ENCODE measurements at regions not wholly inside any gene's neighbourhood (a gene's known extent, or its start where the extent isn't known, plus 50 kb on each side); places are given as distances from the start of the nearest gene placed in this dataset.

DNA sequence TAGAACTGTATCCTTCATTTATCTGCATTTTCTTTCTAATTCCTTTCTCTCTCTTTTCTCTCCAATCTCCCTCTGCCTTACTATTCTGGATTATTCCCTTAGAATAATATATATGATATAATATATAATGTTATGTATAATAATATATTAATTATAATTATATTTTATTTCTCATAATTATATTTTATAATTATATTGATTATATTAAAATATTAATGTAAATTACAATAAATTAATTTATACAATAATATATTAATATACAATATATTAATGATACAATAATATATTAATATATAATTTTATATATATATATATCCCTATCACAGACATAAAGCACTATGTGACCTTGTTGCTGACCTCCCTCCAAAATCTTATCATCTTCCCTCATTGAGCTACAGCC, 661.3 kb upstream of the CHORDC1 start:
- CTCF ChIA-PET, result no interaction called here
- BruUV-seq (replicated peaks), result no TSS peak
- no peak for FAIRE-seq

More for the DNA sequence above, 661.3 kb upstream of the CHORDC1 start:
- Histone ChIP-seq H3K9me3 (replicated peaks; ENCODE audit: control insufficient read depth, insufficient read depth, low read length) (no peaks in the 10 kb centered on the region), H3K4me3 (replicated peaks in 1 of 3; ENCODE audit: insufficient read depth in 1 of 3, low read depth in 1 of 3, low read length in 3 of 3) (no peak overlapping the region), H3K4me1 (ENCODE audit: control insufficient read depth, extremely low read depth, insufficient read depth, low read length) (no peaks in the 10 kb centered on the region), H3K27me3 (ENCODE audit: control insufficient read depth in 2 of 2, insufficient read depth in 2 of 2, low read length in 2 of 2) (no peaks in the 10 kb centered on the region), H3K36me3 (ENCODE audit: control insufficient read depth in 2 of 2, extremely low read depth in 1 of 2, insufficient read depth in 2 of 2, low read length in 2 of 2) (no peaks in the 10 kb centered on the region), H3K4me2 (ENCODE audit: insufficient read depth, low read length) (no peak overlapping the region), H4K20me1 (replicated peaks; ENCODE audit: control insufficient read depth, extremely low read depth, insufficient read depth, low read length) (no peaks in the 10 kb centered on the region), H3K79me2 (ENCODE audit: control insufficient read depth, insufficient read depth, low read length) (no peaks in the 10 kb centered on the region), H3K9me1 (replicated peaks; ENCODE audit: control insufficient read depth, extremely low read depth, insufficient read depth, low read length) (no peaks in the 10 kb centered on the region), H3K27ac (ENCODE audit: insufficient read depth, low read depth, low read length) (no peak overlapping the region), H3K9ac (replicated peaks; ENCODE audit: extremely low read depth, insufficient read depth, low read length) (no peak overlapping the region), H2AFZ (ENCODE audit: low read depth, low read length) (no peak overlapping the region)
- DNase-seq (ENCODE audit: low read depth, low spot score), result no peak
- intact Hi-C loops (cut with micrococcal nuclease) (no loop called here), dilution Hi-C loops (cut with MboI; ENCODE audit: extremely low pct_ligation_motif_present, low sequenced_read_pairs) (no loop called here)
- TF ChIP-seq, protein P1, sequence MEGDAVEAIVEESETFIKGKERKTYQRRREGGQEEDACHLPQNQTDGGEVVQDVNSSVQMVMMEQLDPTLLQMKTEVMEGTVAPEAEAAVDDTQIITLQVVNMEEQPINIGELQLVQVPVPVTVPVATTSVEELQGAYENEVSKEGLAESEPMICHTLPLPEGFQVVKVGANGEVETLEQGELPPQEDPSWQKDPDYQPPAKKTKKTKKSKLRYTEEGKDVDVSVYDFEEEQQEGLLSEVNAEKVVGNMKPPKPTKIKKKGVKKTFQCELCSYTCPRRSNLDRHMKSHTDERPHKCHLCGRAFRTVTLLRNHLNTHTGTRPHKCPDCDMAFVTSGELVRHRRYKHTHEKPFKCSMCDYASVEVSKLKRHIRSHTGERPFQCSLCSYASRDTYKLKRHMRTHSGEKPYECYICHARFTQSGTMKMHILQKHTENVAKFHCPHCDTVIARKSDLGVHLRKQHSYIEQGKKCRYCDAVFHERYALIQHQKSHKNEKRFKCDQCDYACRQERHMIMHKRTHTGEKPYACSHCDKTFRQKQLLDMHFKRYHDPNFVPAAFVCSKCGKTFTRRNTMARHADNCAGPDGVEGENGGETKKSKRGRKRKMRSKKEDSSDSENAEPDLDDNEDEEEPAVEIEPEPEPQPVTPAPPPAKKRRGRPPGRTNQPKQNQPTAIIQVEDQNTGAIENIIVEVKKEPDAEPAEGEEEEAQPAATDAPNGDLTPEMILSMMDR (IDR thresholded peaks at IDR 0.05; ENCODE audit: extremely low read depth in 1 of 2, insufficient read depth in 1 of 2, low read depth in 1 of 2, low read length in 2 of 2), result no peak
- TF ChIP-seq MYC (IDR thresholded peaks at IDR 0.05; ENCODE audit: low read depth, low read length) (no peak), POLR2A (IDR thresholded peaks at IDR 0.05; ENCODE audit: low read depth, low read length) (no peak), GATA2 (IDR thresholded peaks at IDR 0.05; ENCODE audit: insufficient read depth, insufficient read length, low read depth, low read length) (no peak), EZH2 (IDR thresholded peaks at IDR 0.05; ENCODE audit: borderline replicate concordance, low read depth, low read length, severe bottlenecking) (no peak), JUN (IDR thresholded peaks at IDR 0.05; ENCODE audit: borderline replicate concordance, insufficient read depth, insufficient read length, low read depth) (no peak), FOS (IDR thresholded peaks at IDR 0.05; ENCODE audit: borderline replicate concordance, insufficient read depth, low read length) (no peak), POLR2AphosphoS5 (IDR thresholded peaks at IDR 0.05; ENCODE audit: insufficient read depth, low read depth, low read length) (no peak)
- TF ChIP-seq, protein P2, sequence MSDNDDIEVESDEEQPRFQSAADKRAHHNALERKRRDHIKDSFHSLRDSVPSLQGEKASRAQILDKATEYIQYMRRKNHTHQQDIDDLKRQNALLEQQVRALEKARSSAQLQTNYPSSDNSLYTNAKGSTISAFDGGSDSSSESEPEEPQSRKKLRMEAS (IDR thresholded peaks at IDR 0.05; ENCODE audit: insufficient read depth, insufficient read length), result no peak
- POLR2A ChIA-PET, result no interaction called here

All from endothelial cell of umbilical vein (primary cell).